GM12891 (cell line): ENCODE measurements at regions not wholly inside any gene's neighbourhood (a gene's known extent, or its start where the extent isn't known, plus 50 kb on each side); places are given as distances from the start of the nearest gene placed in this dataset.

Experiments used
- PAX5 ChIP-seq: IDR thresholded peaks from 2 replicates; pipeline ENCODE4 v1.6.1; 2011; ENCODE audit warnings: low read length, moderate library complexity, mild to moderate bottlenecking; ENCODE audit not compliant: insufficient read depth, severe bottlenecking
- POLR2A ChIP-seq: IDR thresholded peaks from 2 replicates; pipeline ENCODE4 v1.6.1; 2011; ENCODE audit warnings: low read depth, low read length, control low read depth
- POLR2AphosphoS5 ChIP-seq: IDR thresholded peaks from 2 replicates; pipeline ENCODE4 v1.6.1; 2011; ENCODE audit warnings: low read depth, low read length, control low read depth
- POU2F2 ChIP-seq: IDR thresholded peaks from 2 replicates; pipeline ENCODE4 v1.6.1; 2011; ENCODE audit warnings: low read depth, mild to moderate bottlenecking, control low read depth, low read length, moderate library complexity
- TAF1 ChIP-seq: IDR thresholded peaks from 2 replicates; pipeline ENCODE4 v1.6.1; 2011; ENCODE audit warnings: low read depth, low read length, control low read depth

DNA sequence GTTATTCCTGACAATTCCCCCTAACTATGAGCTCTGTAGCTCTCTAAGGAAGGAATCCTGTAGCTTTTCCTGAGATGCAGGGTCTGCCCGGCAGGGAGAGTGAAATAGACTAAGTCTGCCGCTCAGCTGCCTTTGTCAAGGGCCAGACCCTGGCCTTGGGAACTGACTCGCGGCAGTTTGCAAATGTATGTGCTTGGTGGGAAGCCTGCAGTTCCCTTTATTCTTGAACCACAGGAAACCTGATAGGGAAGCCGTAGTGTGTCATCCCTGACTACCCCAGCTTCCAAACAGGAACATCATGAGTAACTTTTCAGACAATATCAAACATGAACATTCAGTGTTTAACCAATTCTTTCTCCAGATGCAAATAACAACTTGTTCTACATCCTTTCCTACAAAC is 78.7 kb upstream of the IFNGR1 start:
- TF ChIP-seq TAF1 (no peak), POLR2A (no peak), POLR2AphosphoS5 (no peak), POU2F2 (no peak), PAX5 (no peak)
